Ammon's horn (tissue), 1 donor: ENCODE measurements at regions not wholly inside any gene's neighbourhood (a gene's known extent, or its start where the extent isn't known, plus 50 kb on each side); places are given as distances from the start of the nearest gene placed in this dataset.
A peak's percentile ranks its signal among the peaks of the same experiment; 100 is the strongest.
"Not testable (repeated sequence)": the region's sequence is repeated elsewhere in the genome, so short reads cannot be mapped to it uniquely, and the experiment has no call there.

Experiments
- DNase-seq: peaks from one replicate; pipeline ENCODE4 v3.0.0-alpha.2; 2016; ENCODE audit warnings: low spot score

DNA sequence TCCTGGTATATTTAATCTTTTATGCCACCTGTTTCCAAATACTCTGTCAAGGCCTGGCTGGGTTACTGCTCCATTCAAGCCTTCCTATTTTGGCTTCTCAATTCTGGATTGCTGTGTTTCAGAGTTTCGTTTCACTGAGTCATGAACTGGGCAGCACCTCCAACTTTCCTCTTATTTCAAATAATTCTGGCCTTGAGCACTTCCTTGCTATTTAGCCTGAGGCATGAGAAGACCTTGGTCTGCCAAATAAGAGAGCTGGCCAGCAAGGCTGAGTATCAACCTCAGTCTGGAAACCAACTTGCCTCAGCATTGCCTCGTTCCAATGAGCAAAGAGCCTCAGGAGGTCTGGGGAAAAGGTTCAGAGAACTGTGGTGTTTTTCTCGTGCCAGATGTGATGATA, 66.6 kb downstream of the TNFAIP3 start:
- peak; percentile 18 for DNase-seq

DNA sequence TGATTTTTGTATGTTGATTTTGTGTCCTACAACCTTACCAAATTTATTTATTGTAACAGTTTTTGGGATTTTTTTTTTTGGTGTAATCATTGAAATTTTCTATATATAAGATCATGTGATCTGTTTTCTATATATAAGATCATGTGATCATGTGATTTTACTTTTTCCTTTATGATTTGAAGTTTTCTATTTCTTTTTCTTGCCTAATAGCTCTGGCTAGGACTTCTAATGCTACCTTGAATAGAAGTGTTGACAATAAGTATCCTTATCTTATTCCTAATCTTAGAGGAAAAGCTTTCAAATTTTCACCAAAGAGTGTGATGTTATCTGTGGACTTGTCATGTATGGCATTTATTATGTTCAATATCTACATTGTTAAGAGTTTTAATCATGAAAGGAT, 69.7 kb downstream of the TNFAIP3 start:
- no peak for DNase-seq

DNA sequence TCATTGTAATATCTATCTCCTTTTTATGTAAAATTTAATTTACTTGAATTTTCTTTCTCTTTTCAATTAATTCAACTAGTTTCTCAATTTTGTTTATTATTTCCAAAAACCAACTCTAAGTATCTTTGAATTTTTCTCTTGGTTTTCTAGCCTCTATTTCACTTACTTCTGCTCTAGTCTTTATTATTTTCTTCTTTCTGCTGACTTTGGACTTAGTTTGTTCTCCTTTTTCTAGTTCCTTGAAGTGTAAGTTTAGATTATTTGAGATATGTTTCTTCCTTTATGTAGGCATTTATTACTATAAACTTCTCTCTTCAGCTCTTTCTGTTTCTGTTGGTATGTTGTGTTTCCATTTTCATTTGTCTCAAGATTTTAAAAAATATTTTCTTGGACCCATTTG, 70.8 kb downstream of the TNFAIP3 start:
- no peak for DNase-seq

DNA sequence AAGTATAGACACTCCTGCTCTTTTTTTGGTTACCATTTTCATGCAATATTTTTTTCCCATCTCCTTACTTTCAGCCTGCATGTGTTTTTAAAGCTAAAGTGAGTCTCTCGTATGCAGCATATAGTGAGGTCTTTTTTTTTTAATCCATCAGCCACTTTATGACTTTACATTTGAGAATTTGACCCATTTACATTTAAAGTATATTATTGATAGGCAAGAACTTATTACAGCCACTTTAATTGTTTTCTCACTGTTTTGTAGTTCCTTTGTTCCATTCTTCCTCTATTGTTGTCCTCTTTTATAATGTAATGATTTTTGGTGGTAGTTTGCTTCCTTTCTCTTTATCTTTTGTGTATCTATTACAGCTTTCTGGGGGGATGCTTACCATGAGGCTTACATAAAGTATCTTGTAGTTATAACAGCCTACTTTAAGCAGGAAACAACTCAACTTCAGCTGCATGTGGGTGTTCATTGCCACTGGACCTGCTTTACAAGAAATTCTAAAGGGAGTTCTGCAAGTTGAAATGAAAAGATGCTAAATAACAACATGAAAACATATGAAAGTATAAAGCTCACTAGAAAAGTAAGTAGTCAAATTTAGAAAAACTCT, 71.8 kb downstream of the TNFAIP3 start:
- no peak for DNase-seq

DNA sequence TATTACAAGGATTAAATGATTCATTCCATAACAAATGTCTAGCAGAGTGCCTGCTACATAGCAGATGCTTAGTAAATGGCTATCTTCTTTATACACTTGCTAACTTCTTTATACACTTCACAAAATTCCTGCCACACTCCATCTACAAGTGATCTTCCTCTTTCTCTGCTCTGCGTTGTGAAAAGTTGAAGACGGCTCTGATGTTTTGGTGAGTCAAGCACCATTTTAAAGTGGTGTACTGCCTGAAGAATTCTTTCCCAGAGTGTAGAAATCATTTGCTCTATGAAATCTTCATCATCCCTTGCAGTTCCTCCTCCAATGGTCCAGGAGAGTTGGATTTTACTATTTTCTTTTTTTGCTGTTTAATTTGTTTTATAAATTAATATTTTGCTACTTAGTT, 74.9 kb downstream of the TNFAIP3 start:
- DNase-seq: no peak

DNA sequence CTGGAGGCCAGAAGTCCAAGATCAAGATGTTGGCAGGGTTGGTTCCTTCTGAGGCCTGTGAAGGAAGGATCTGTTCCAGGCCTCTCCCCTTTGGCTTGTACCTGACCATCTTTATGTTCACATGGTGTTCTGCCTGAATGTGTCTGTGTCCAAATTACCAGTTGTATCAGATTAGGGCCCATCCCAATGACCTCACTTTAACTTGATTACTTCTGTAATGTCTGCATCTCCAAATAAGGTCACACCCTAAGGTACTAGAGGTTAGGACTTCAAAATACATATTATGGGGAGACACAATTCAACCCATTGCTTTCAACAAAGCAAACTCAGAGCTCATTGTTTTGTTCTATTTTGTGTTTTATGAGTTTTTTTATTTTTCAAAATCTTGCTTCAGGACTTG, 75.7 kb downstream of the TNFAIP3 start:
- DNase-seq: no peak

DNA sequence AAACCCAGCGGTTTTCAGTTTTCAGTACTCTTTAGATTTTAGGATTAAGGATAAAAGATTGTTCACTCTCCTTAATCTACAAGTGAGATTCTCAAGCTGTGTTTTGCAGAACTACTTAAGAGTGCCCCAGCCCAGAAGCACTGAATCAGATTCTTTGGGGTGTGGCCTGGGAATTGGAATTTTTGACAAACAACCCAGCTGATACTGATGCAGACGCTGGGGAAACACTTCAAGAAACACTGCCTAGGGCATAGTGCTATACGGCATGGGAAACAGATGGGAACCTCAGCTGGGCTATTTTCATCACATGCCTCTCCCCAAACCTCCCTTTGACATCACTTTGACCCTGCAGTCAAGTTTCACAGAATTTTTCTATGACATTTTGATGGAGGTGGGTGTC, 77.3 kb downstream of the TNFAIP3 start:
- not testable (repeated sequence) for DNase-seq

DNA sequence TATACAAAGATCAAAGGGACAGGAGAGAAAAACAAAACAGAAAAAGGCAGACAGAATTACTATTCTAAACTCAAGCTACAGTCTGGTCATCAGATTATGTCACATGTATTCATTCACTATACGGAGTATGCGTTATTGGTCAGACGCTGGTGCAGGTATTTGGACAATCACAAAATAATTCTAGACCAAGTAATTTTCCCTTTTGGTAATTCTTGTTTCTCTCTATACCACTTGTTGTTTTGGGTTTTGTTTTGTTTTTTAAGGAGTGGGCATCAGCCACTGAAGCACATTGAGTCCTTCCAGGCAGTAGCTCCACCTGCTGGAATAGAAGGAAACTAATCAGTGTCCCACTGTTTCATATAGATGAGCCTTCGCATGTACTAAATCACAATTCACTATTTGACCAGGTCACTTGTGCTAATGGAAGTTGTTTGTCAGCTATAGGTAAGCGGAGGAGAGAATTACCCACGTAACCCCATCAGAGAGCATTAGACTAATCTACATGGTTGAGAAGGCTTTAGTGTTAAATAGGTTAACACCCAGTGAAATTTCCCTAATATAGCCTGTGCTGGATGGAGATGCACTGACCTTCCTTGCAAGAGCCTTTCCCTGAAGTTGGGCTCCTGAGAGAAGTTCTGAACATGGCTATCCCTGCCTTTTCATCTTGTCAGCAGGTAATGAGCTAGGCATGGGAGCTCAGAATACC, 77.9 kb downstream of the TNFAIP3 start:
- DNase-seq: peak; percentile 62

DNA sequence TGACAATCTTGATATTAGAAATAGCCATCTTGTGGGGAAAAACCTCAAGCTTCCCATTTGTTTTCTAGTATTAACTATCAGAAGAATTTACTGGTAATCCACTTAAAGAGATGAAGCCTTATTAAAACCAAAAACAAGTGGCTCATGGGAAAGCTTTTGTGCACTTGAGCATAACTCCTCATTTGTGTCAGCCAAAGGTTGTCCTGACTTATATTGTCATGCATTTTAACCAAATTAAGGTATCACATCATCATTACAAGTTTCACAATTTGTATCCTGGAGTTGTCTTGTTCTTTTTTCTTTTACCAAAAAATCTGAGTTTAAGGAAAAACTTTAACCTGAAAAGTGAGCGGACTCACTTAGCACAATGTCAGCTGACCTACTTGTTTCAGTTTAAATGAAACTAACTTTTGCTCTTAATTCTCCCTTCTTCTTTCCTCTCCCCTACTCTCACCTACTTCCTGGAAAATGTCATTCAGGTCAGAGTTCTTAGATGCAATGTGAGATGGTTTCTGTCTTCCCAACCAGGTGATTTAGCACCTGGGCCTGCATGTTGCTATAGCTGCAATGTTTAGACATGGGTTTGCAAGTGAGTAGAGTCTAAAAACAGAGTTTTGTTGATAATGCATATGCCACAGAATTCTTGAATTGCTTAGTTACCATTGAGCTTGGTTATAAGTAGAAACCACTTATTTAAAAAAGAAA, 82.8 kb downstream of the TNFAIP3 start:
- no peak for DNase-seq

DNA sequence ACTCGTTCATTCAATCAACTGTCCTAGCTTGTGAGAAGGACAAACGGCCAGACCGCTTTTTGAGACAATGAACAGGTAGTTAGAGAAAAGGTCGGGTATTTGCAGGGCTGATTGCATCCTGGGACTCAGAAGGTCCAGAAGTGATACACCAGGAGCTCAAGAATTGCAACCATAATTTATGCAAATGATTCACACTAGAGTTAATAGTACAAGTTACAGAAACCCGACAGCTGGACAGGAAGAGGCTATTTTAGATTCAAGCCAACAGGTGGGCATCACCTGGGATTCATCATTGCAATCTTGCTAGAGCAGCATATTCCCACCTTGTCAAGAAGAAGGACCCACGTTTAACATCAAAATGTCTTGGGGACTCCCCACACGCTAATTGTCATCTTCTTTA, 83.5 kb downstream of the TNFAIP3 start:
- no peak for DNase-seq

DNA sequence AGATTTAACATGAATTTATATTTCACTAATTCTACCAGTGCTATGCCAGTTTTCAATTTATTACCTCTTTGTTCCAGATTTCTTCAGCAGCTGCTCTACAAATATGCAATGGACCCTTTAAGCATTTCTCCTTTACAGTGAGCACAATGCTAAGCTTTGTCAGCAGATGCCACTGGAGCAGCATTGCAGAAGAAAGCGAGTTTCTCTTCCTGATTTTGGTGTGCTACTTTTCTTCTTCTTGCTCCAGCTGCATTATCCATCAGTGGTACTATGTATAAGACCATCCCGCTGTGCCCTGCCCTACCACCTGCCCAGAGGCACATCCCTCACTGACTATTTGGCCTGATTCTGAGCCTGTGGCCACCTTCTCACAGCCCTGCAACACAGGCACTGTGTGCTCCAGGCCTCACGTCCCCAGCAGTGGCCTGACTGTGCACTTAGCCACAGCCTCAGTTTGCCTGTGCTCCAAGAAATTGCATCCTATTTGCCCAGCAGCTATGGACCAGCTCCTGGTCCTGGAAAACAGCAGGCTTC, 84.1 kb downstream of the TNFAIP3 start:
- DNase-seq: peak; percentile 34

DNA sequence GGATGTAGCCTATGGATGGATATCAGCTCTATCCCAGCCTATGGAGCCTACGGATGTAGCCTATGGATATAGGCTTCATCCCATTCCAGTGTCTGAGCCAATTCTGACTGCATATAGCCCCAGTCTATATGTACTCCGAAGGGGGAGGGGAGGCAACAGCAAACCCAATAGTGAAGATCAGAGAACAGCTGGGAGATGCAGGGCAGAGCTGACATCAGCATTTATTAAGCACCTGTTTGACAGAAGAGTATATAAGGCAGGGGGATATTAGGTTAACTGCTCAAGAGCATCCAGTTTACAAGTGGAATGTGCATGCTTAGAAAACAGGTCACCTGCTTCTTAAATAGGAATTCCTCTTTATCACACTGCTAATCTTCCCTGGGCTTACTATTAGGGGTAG, 85.2 kb downstream of the TNFAIP3 start:
- no peak for DNase-seq

DNA sequence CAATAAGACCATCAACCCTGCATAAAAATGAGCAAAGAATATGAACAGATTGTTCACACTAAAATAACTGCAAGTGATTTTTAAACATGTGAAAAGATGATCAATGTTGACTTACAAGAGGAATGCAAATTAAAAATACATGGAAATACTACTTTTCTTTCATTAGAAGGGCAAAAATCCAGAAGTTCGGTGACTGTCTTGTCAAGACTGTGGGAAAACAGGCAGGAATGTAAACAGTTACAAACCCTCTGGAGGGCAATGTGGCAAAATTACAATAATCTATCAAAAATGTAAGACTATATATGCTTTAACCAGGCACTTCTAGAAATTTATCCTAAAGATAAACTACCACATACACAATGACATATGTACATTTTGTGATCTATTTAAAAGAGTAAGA, 86.7 kb downstream of the TNFAIP3 start:
- no peak for DNase-seq

DNA sequence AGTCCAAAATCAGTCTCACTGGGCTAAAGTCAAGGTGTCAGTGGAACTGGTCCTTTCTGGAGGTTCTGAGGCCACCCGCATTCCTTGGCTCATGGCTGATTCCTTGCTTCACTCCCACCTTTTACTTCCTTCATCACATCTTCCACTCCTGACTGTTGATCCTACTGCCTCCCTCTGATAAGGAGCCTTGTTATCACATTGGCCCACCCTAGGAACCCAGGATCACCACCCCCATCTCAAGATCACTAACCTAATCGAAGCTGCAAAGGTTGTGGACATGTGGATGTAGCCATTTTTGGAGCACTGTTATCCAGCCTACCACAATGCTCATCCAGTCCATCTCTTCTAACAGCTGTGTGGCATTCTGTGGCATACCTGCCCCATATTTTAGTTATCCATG, 87.2 kb downstream of the TNFAIP3 start:
- no peak for DNase-seq

DNA sequence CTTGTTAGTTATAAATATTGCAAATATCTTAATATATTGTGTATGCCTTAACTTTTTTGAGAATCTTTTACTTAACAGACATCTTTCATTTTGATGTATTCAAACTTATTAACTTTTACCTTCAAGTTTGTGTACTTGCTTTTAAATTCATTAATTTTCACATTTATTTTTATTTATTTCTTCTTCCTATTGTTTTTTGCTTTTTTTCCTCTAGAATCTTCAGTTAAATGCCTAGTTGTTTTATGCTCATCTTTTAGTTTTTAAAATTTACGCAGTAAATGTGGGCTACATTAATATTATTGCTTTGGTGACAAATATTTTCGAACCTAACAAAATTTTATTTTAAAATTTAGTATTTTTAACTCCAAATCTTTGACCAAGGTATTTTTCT, 89.0 kb downstream of the TNFAIP3 start:
- DNase-seq: no peak

DNA sequence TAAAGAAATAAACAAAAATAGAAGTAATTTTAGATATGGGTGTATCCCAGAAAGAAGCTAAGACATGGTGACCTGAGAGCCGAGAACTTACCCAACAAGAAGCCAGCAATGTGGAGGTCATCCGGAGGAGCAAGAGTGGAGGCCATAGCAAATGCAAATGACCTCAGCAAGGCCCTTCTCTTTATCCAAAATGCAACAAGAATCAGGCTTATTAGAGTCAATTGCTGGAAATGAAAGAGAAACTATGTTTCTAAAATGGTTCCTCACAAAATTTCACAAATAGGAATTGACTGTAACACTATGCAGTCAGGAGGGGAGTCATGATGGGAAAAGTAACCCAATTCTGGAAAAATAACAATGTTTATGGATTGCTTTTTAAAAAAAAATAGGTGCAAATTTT, 90.4 kb downstream of the TNFAIP3 start:
- no peak for DNase-seq

DNA sequence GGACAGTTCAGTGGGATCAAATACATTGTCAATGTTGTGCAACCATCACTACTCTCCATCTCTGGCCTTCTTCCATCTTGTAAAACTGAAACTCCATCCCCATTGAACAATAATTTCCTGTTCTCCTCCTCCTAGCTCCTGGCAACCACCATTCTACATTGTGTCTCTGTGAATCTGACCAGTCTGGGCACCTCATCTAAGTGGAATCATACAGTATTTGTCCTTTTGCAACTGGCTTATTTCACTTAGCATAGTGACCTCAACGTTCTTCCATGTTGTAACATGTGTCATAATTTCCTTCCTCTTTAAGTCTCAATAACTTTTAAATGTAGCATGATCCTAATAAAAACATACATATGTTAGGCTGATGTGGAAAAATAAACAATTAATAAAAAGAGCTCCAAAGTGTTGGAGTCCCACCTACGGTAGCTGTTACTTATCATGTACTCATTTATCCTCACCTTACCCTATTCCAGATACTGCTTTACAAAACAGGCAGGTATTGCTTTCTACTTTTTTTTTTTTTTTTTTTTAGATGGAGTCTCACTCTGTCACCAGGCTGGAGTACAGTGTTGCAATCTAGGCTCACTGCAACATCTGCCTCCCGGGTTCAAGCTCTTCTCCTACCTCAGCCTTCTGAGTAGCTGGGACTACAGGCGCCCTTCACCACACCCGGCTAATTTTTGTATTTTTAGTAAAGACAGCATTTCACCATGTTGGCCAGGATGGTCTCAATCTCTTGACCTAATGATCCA, 91.9 kb downstream of the TNFAIP3 start:
- no peak for DNase-seq

DNA sequence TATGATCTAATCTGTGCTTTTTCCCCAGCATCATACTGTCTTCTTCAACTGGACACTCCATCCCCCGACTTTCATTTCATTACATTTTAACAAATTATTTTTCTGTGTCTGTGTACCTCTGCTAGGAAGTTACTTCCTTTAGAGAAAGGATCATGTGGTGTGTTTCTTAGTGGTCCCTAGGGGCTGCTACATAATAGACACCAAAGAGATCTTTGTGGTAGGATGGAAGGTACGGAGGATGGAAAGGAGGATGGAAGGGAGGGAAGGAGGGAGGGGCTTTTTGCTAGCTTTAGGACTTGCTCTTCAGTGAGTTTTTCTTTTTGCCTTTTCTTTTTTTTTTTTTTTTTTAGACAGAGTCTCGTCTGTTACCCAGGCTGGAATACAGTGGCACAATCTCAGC, 95.7 kb downstream of the TNFAIP3 start:
- DNase-seq: no peak

DNA sequence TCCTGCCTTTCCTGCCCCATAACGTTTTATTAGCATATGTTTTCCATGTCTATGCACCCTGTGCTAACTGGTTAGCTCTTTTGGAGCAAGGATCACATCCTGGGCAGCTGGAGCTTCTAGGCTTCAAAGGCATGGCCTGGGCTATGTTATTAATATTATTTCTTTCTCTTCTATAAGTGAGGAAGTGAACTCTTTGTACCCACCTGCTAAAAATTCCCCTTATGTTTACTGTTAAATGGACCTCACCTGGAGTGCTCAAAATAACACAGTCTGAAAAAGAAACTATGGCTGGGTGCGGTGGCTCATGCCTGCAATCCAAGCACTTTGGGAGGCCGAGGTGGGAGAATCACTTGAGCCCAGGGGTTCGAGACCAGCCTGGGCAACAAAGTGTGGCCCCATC, 97.8 kb downstream of the TNFAIP3 start:
- DNase-seq: no peak

DNA sequence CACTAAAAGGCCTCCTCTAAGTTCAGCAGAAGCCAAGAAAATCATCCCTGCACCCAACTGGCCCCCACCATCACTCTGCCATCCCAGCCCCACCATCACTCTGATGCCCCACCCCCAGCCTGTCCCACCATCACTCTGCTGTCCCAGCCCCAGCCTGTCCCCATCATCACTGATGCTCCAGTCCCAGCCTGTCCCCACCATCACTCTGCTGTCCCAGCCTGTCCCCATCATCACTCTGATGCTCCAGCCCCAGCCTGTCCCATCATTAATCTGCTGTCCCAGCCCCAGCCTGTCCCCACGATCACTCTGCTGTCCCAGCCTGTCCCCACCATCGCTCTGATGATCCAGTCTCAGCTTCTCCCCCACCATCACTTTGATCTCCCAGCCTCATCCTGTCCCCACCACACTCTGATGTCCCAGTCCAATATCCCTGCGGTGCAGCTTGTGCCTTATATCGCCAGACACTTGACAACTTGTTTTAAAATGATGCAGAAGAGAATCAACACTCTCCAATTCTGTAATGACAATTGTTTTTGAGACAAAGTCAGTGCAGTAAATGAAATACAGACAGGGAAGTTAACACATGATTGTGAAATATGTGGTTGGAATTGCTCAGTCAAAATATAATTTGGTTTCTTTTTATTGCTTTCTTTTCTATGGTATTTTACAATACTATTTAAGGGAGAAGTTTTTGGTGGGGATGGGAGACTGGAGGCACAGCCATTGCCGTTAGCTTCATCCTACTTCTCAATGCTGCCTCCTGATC, 100.8 kb downstream of the TNFAIP3 start:
- no peak for DNase-seq

DNA sequence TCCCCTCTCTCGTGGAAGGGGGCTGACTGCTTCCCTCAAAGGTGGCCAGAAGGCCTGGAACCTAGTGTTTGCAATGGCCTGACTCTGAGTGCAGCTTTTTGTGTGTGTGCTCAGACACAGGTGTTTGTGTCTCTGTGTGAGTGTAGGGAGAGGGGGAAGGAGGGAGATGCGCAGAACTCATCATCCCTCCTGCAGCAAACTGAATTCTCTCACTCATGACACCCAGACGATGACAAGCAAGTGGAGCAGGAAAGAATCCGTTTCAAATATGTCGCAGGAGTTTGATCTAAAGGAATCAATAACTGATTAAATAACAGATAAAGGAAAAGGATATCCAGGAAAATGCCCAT, 101.4 kb downstream of the TNFAIP3 start:
- DNase-seq: no peak

DNA sequence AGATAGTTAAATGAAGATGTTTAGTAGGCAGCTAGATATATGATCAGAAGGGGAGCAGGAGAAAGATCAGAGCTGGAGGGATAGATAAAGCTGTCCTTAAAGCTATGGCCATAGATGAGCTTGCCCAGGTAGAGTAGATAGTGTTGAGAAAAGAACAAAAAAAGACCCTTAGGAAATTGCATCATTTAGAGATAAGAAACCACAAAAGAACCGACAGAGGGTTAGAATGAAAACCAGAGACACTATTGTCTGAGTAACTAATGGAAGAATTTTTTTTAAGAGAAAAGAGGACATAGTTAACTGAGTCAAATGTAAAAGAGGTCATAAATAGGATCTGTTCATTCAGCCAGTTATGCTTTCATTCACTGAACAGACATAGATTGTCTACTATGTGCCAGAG, 101.8 kb downstream of the TNFAIP3 start:
- no peak for DNase-seq
